H1 (cell line): ENCODE measurements at regions not wholly inside any gene's neighbourhood (a gene's known extent, or its start where the extent isn't known, plus 50 kb on each side); places are given as distances from the start of the nearest gene placed in this dataset.

Experiments used
- CTCF ChIA-PET: fragments of 300-600 bp; sonication (Branson Sonifier 250); formaldehyde crosslinking; loops from one replicate; lab custom pipeline; 2021; ENCODE audit not compliant: partially characterized antibody; lab: Charles Lee
- POLR2A ChIA-PET: fragments of 300-600 bp; sonication (Branson Sonifier 250); formaldehyde crosslinking; loops from one replicate; lab custom pipeline; 2021; ENCODE audit warnings: inconsistent platforms; ENCODE audit not compliant: partially characterized antibody; lab: Charles Lee
- DNase-seq, 2 experiments: peaks; one replicate each; pipeline versions ENCODE4 v3.0.0 to v3.0.0-alpha.2; 2010 to 2022; ENCODE audit warnings: low spot score in 2 of 2, low read depth in 1 of 2, mixed read lengths in 1 of 2
- FAIRE-seq: peaks from 2 replicates; lab custom pipeline; 2011; peaks lifted over from hg19 to GRCh38; lab: Jason Lieb, UNC
- H2AFZ ChIP-seq: 2 replicates; pipeline ENCODE4 v1.8.1; 2012; ENCODE audit warnings: low read length, inconsistent platforms
- H2AK5ac ChIP-seq: 2 replicates; pipeline ENCODE4 v1.6.1; 2013; ENCODE audit warnings: low read depth, low read length
- H2BK120ac ChIP-seq: replicated peaks from 2 replicates; pipeline ENCODE3; 2013; ENCODE audit warnings: low read depth, low read length, inconsistent platforms
- H2BK12ac ChIP-seq: 2 replicates; pipeline ENCODE4 v1.6.1; 2013; ENCODE audit warnings: low read depth, low read length
- H2BK15ac ChIP-seq: 2 replicates; pipeline ENCODE4 v1.6.1; 2013; ENCODE audit warnings: low read length
- H2BK20ac ChIP-seq: 2 replicates; pipeline ENCODE4 v1.6.1; 2013; ENCODE audit warnings: low read length
- H2BK5ac ChIP-seq: 2 replicates; pipeline ENCODE4 v1.6.1; 2013; ENCODE audit warnings: low read depth, low read length
- H3K14ac ChIP-seq: 2 replicates; pipeline ENCODE4 v1.6.1; 2013; ENCODE audit warnings: inconsistent platforms; ENCODE audit not compliant: insufficient read length
- H3K18ac ChIP-seq: 2 replicates; pipeline ENCODE4 v1.6.1; 2013; ENCODE audit warnings: low read length; ENCODE audit errors: extremely low read depth
- H3K23ac ChIP-seq: 2 replicates; pipeline ENCODE4 v1.6.1; 2013; ENCODE audit warnings: inconsistent platforms; ENCODE audit not compliant: insufficient read length
- H3K23me2 ChIP-seq: 2 replicates; pipeline ENCODE4 v1.6.1; 2013; ENCODE audit warnings: low read depth, low read length
- H3K27ac ChIP-seq: 2 replicates; pipeline ENCODE4 v1.6.1; 2011; ENCODE audit warnings: low read depth, low read length, inconsistent platforms
- H3K27me3 ChIP-seq, 4 experiments: replicated peaks in 1 of 4; 1 replicate in 1 of 4; 2 replicates in 3 of 4; pipeline versions ENCODE4 v1.6.1 to v1.8.1; 2011 to 2013; ENCODE audit warnings: low read length in 3 of 4, mild to moderate bottlenecking in 3 of 4, inconsistent platforms in 2 of 4, mixed read lengths in 2 of 4, moderate library complexity in 1 of 4; ENCODE audit not compliant: control insufficient read depth in 3 of 4, insufficient read depth in 3 of 4; ENCODE audit errors: extremely low read depth in 1 of 4
- H3K36me3 ChIP-seq, 4 experiments: 2 replicates each; pipeline versions ENCODE4 v1.6.1 to v1.8.1; 2011 to 2013; ENCODE audit warnings: mild to moderate bottlenecking in 4 of 4, low read length in 3 of 4, moderate library complexity in 2 of 4, control low read depth in 1 of 4, inconsistent platforms in 1 of 4; ENCODE audit not compliant: insufficient read depth in 4 of 4, control insufficient read depth in 2 of 4
- H3K4ac ChIP-seq: replicated peaks from 2 replicates; pipeline ENCODE3; 2013; ENCODE audit warnings: low read length, low read depth, mixed read lengths, inconsistent platforms; ENCODE audit not compliant: insufficient read length
- H3K4me1 ChIP-seq, 4 experiments: replicated peaks in 1 of 4; 1 replicate in 1 of 4; 2 replicates in 3 of 4; pipeline versions ENCODE4 v1.6.1 to v1.8.1; 2011 to 2013; ENCODE audit warnings: low read length in 3 of 4, inconsistent platforms in 2 of 4, mixed read lengths in 1 of 4; ENCODE audit not compliant: insufficient read depth in 4 of 4, control insufficient read depth in 3 of 4
- H3K4me2 ChIP-seq, 2 experiments: 2 replicates each; pipeline versions ENCODE4 v1.6.1 to v1.8.1; 2011 to 2013; ENCODE audit warnings: low read depth in 2 of 2, low read length in 2 of 2, control low read depth in 1 of 2, inconsistent platforms in 1 of 2, mild to moderate bottlenecking in 1 of 2; ENCODE audit not compliant: insufficient read depth in 1 of 2
- H3K4me3 ChIP-seq, 4 experiments: fragments of 200-600, 300-600 bp in 1 of 4; sonication (generic), shearing (Covaris generic), sonication (Bioruptor Twin) in 1 of 4; 2 replicates each; pipeline versions ENCODE4 v1.5.1 to v1.8.1; 2011 to 2016; ENCODE audit warnings: low read length in 4 of 4, low read depth in 3 of 4, control low read depth in 2 of 4, inconsistent platforms in 2 of 4, mild to moderate bottlenecking in 2 of 4, mixed read lengths in 1 of 4, moderate library complexity in 1 of 4; ENCODE audit not compliant: insufficient read depth in 2 of 4; ENCODE audit errors: extremely low read depth in 1 of 4
- H3K56ac ChIP-seq: replicated peaks from 2 replicates; pipeline ENCODE3; 2013; ENCODE audit warnings: low read depth, mild to moderate bottlenecking, mixed read lengths, low read length, inconsistent platforms; ENCODE audit not compliant: insufficient read length
- H3K79me1 ChIP-seq: 2 replicates; pipeline ENCODE4 v1.6.1; 2013; ENCODE audit warnings: low read depth, low read length, control low read depth
- H3K79me2 ChIP-seq, 2 experiments: 2 replicates each; pipeline versions ENCODE4 v1.6.1 to v1.8.1; 2012 to 2013; ENCODE audit warnings: low read length in 2 of 2, mild to moderate bottlenecking in 2 of 2, inconsistent platforms in 1 of 2; ENCODE audit not compliant: insufficient read depth in 2 of 2, control insufficient read depth in 1 of 2
- H3K9ac ChIP-seq, 4 experiments: replicated peaks in 1 of 4; 1 replicate in 1 of 4; 2 replicates in 3 of 4; pipeline versions ENCODE4 v1.6.1 to v1.8.1; 2011 to 2013; ENCODE audit warnings: low read depth in 3 of 4, low read length in 3 of 4, control low read depth in 2 of 4, mild to moderate bottlenecking in 2 of 4, moderate library complexity in 2 of 4, inconsistent platforms in 1 of 4; ENCODE audit errors: extremely low read depth in 1 of 4
- H3K9me3 ChIP-seq, 2 experiments: 2 replicates each; pipeline versions ENCODE4 v1.6.1 to v1.8.1; 2012 to 2013; ENCODE audit warnings: mild to moderate bottlenecking in 2 of 2, moderate library complexity in 2 of 2, control low read depth in 1 of 2, inconsistent platforms in 1 of 2, low read depth in 1 of 2, low read length in 1 of 2, mixed read lengths in 1 of 2; ENCODE audit not compliant: insufficient read depth in 2 of 2
- H4K20me1 ChIP-seq, 2 experiments: replicated peaks in 1 of 2; 2 replicates each; pipeline versions ENCODE3 to v1.8.1; 2011 to 2013; ENCODE audit warnings: inconsistent platforms in 2 of 2, low read length in 2 of 2, mild to moderate bottlenecking in 1 of 2; ENCODE audit not compliant: insufficient read depth in 2 of 2, control insufficient read depth in 1 of 2
- H4K5ac ChIP-seq: 2 replicates; pipeline ENCODE4 v1.6.1; 2013; ENCODE audit warnings: low read length, low read depth, mixed read lengths, inconsistent platforms; ENCODE audit not compliant: insufficient read length
- H4K8ac ChIP-seq: 2 replicates; pipeline ENCODE4 v1.8.0; 2013; ENCODE audit warnings: mild to moderate bottlenecking, moderate library complexity, low read length, inconsistent platforms; ENCODE audit not compliant: insufficient read depth; ENCODE audit errors: extremely low read depth
- H4K91ac ChIP-seq: replicated peaks from 2 replicates; pipeline ENCODE3; 2013; ENCODE audit warnings: low read length, mixed read lengths, inconsistent platforms; ENCODE audit not compliant: insufficient read length
- BRCA1 ChIP-seq: IDR thresholded peaks from 2 replicates; pipeline ENCODE4 v1.6.1; 2012; ENCODE audit warnings: low read depth, low read length, improper control_type of control experiment
- EGR1 ChIP-seq: IDR thresholded peaks from 2 replicates; pipeline ENCODE4 v1.6.1; 2011; ENCODE audit warnings: low read depth, low read length, borderline replicate concordance
- KDM5A ChIP-seq: fragments of 200-600 bp; IDR thresholded peaks from 2 replicates; pipeline ENCODE4 v1.7.1; 2012; ENCODE audit warnings: mild to moderate bottlenecking, low read length, inconsistent platforms, mixed read lengths
- POLR2A ChIP-seq, 2 experiments: IDR thresholded peaks; 1 replicate in 1 of 2; 2 replicates in 1 of 2; pipeline ENCODE4 v1.6.1; 2011; ENCODE audit warnings: low read depth in 2 of 2, low read length in 2 of 2, mild to moderate bottlenecking in 2 of 2; ENCODE audit errors: control extremely low read depth in 1 of 2
- POLR2AphosphoS5 ChIP-seq: IDR thresholded peaks from 2 replicates; pipeline ENCODE4 v1.6.1; 2011; ENCODE audit warnings: low read depth, low read length
- RAD21 ChIP-seq, 2 experiments: IDR thresholded peaks in 1 of 2; conservative IDR thresholded peaks in 1 of 2; 2 replicates each; pipeline ENCODE4 v1.6.1; 2011; ENCODE audit warnings: low read depth in 2 of 2, low read length in 2 of 2, improper control_type of control experiment in 1 of 2, inconsistent platforms in 1 of 2, mild to moderate bottlenecking in 1 of 2, moderate library complexity in 1 of 2
- SAP30 ChIP-seq: fragments of 300-600 bp; sonication (generic); IDR thresholded peaks from 2 replicates; pipeline ENCODE4 v1.7.1; 2012; ENCODE audit warnings: low read length, moderate library complexity, mild to moderate bottlenecking, inconsistent platforms; ENCODE audit not compliant: insufficient read depth, insufficient replicate concordance
- SP4 ChIP-seq: IDR thresholded peaks from 2 replicates; pipeline ENCODE4 v1.6.1; 2012; ENCODE audit warnings: low read length, inconsistent platforms
- YY1 ChIP-seq: IDR thresholded peaks from 2 replicates; pipeline ENCODE4 v1.6.1; 2011; ENCODE audit warnings: low read depth, mild to moderate bottlenecking, low read length

DNA sequence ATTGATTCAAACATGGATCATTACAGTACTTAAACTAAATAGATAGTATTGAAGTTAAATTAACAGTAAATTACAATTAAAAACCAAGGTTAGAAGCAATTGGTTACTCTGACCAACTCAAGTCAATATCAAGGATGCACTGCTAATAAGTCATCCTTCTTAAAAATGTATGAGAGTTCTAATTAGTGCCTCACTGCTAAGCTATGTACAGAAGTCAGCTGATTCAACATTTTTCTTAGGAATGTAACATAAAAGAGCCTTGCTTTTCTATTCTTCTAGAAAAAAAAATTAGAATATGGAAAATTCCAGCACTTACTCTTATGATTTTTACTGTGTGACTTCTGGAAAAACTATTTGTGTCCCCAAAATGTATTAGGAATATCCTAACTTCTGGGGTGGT is 75.7 kb upstream of the FBN2 start:
- Histone ChIP-seq H3K36me3 (no peaks in the 10 kb centered on the region), H2BK120ac (no peak overlapping the region), H2AFZ (no peak overlapping the region), H2BK12ac (no peak overlapping the region), H2BK5ac (no peak overlapping the region), H2AK5ac (no peak overlapping the region), H3K4ac (no peak overlapping the region), H3K18ac (no peak overlapping the region), H3K56ac (no peak overlapping the region), H2BK20ac (no peak overlapping the region), H3K4me2 (no peak overlapping the region), H4K5ac (no peak overlapping the region), H3K79me1 (no peaks in the 10 kb centered on the region), H3K14ac (no peak overlapping the region), H2BK15ac (no peak overlapping the region), H3K4me1 (no peaks in the 10 kb centered on the region; a peak in 1 of 7 replicates), H3K79me2 (no peaks in the 10 kb centered on the region), H3K27ac (no peak overlapping the region), H4K8ac (no peak overlapping the region), H3K4me3 (no peak overlapping the region), H3K23ac (no peak overlapping the region), H3K23me2 (no peaks in the 10 kb centered on the region), H3K9me3 (no peaks in the 10 kb centered on the region; a peak in 1 of 4 replicates), H3K27me3 (no peaks in the 10 kb centered on the region), H4K20me1 (no peaks in the 10 kb centered on the region), H4K91ac (no peak overlapping the region), H3K9ac (no peak overlapping the region)
- no peak for TF ChIP-seq YY1
- no peak for TF ChIP-seq SAP30
- TF ChIP-seq RAD21 (IDR thresholded peaks at IDR 0.05 in 1 of 2, conservative IDR thresholded peaks at IDR 0.05 in 1 of 2; ENCODE audit: low read depth in 2 of 2, low read length in 2 of 2) = no peak
- no peak for TF ChIP-seq BRCA1
- no peak for TF ChIP-seq SP4
- no peak for TF ChIP-seq POLR2AphosphoS5
- TF ChIP-seq POLR2A (IDR thresholded peaks at IDR 0.05; ENCODE audit: control extremely low read depth in 1 of 2, low read depth in 2 of 2, low read length in 2 of 2) = no peak
- TF ChIP-seq EGR1 = no peak
- TF ChIP-seq KDM5A = no peak
- POLR2A ChIA-PET = no interaction called here
- CTCF ChIA-PET = no interaction called here
- FAIRE-seq (no peak), DNase-seq (no peak)
